GM12878 (cell line): ENCODE measurements at regions not wholly inside any gene's neighbourhood (a gene's known extent, or its start where the extent isn't known, plus 50 kb on each side); places are given as distances from the start of the nearest gene placed in this dataset.

Experiments used
- ATAC-seq: fragments of 200-7000 bp; cut with Tn5 transposase; 3 replicates; pipeline ENCODE4 v1.9.1; 2020; ENCODE audit warnings: mild to moderate bottlenecking, moderate library complexity
- BruUV-seq: library from RNA; stranded (reverse); fragments of 400-500 nt; replicated peaks from 2 replicates; lab custom pipeline; 2021; lab: Mats Ljungman, UMichigan
- CTCF ChIA-PET: fragments of 300-600 bp; sonication (Branson Sonifier 250); formaldehyde crosslinking; extraction: SDS; loops from one replicate; lab custom pipeline; 2021; ENCODE audit warnings: inconsistent platforms; lab: Yijun Ruan, JAX
- POLR2A ChIA-PET: fragments of 350-600 bp; formaldehyde crosslinking; extraction: SDS; loops from one replicate; lab custom pipeline; 2021; ENCODE audit warnings: inconsistent platforms; lab: Charles Lee
- RAD21 ChIA-PET: fragments of 300-600 bp; sonication (Branson Sonifier 250); formaldehyde crosslinking; loops from one replicate; lab custom pipeline; 2023; ENCODE audit warnings: antibody characterized with exemption; ENCODE audit not compliant: unreplicated experiment; lab: Charles Lee
- SMC1A ChIA-PET: fragments of 300-600 bp; sonication (Branson Sonifier 250); formaldehyde crosslinking; loops from one replicate; lab custom pipeline; 2023; ENCODE audit not compliant: unreplicated experiment, uncharacterized antibody; lab: Charles Lee
- DNase-seq: peaks from one replicate; pipeline ENCODE4 v3.0.0-alpha.2; 2011; ENCODE audit warnings: low read depth, low spot score
- FAIRE-seq: peaks from 3 replicates; lab custom pipeline; 2011; peaks lifted over from hg19 to GRCh38; lab: Jason Lieb, UNC
- H2AFZ ChIP-seq: 2 replicates; pipeline ENCODE4 v1.6.0; 2011; ENCODE audit warnings: low read depth, low read length, control low read depth; ENCODE audit not compliant: control insufficient read depth
- H3K27ac ChIP-seq: 2 replicates; pipeline ENCODE4 v1.5.1; 2011; ENCODE audit warnings: control low read depth; ENCODE audit not compliant: control insufficient read depth, insufficient read depth
- H3K27me3 ChIP-seq, 2 experiments: replicated peaks in 1 of 2; 2 replicates each; pipeline versions ENCODE4 v1.6.0 to v1.6.1; 2011; ENCODE audit warnings: low read length in 1 of 2; ENCODE audit not compliant: control insufficient read depth in 2 of 2, insufficient read depth in 2 of 2
- H3K36me3 ChIP-seq, 2 experiments: 2 replicates each; pipeline ENCODE4 v1.5.1; 2011; ENCODE audit warnings: low read length in 1 of 2; ENCODE audit not compliant: control insufficient read depth in 2 of 2, insufficient read depth in 2 of 2
- H3K4me1 ChIP-seq: 2 replicates; pipeline ENCODE4 v1.6.1; 2011; ENCODE audit warnings: mild to moderate bottlenecking, low read length, moderate library complexity, mixed read lengths; ENCODE audit not compliant: control insufficient read depth, insufficient read depth
- H3K4me2 ChIP-seq: 2 replicates; pipeline ENCODE4 v1.6.0; 2011; ENCODE audit warnings: control low read depth; ENCODE audit not compliant: control insufficient read depth, insufficient read depth
- H3K4me3 ChIP-seq: fragments of 200-600 bp; sonication (generic); 2 replicates; pipeline ENCODE4 v1.5.1; 2016
- H3K79me2 ChIP-seq: 2 replicates; pipeline ENCODE4 v1.6.0; 2011; ENCODE audit warnings: low read length; ENCODE audit not compliant: control insufficient read depth, insufficient read depth
- H3K9ac ChIP-seq: 2 replicates; pipeline ENCODE4 v1.8.0; 2011; ENCODE audit warnings: low read length, control low read depth, mixed read lengths; ENCODE audit not compliant: control insufficient read depth, insufficient read depth
- H3K9me3 ChIP-seq: replicated peaks from 3 replicates; pipeline ENCODE4 v1.5.1; 2011; ENCODE audit warnings: mild to moderate bottlenecking, low read length; ENCODE audit not compliant: control insufficient read depth, insufficient read depth
- H4K20me1 ChIP-seq: 2 replicates; pipeline ENCODE4 v1.6.0; 2011; ENCODE audit not compliant: control insufficient read depth, insufficient read depth
- CREB1 ChIP-seq: IDR thresholded peaks from 2 replicates; pipeline ENCODE4 v1.6.1; 2012; ENCODE audit warnings: low read depth, mild to moderate bottlenecking, inconsistent platforms
- MLLT1 ChIP-seq: fragments of 450-650 bp; IDR thresholded peaks from 2 replicates; pipeline ENCODE4 v1.6.1; 2016; ENCODE audit warnings: mild to moderate bottlenecking
- MTA2 ChIP-seq: fragments of 450-650 bp; IDR thresholded peaks from 2 replicates; pipeline ENCODE4 v1.6.1; 2016; ENCODE audit warnings: low read depth, mild to moderate bottlenecking, moderate library complexity
- NKRF ChIP-seq: fragments of 450-650 bp; conservative IDR thresholded peaks from 2 replicates; pipeline ENCODE4 v1.6.1; 2017; ENCODE audit warnings: mild to moderate bottlenecking, moderate library complexity
- NR2F1 ChIP-seq: fragments of 450-650 bp; conservative IDR thresholded peaks from 2 replicates; pipeline ENCODE4 v1.6.1; 2017; ENCODE audit warnings: mild to moderate bottlenecking
- NRF1 ChIP-seq: conservative IDR thresholded peaks from 2 replicates; pipeline ENCODE4 v1.6.1; 2011; ENCODE audit warnings: mild to moderate bottlenecking, low read depth, low read length, improper control_type of control experiment
- PAX8 ChIP-seq: fragments of 450-650 bp; IDR thresholded peaks from 2 replicates; pipeline ENCODE4 v1.6.1; 2017; ENCODE audit warnings: mild to moderate bottlenecking, moderate library complexity
- POLR2AphosphoS5 ChIP-seq: IDR thresholded peaks from 2 replicates; pipeline ENCODE4 v1.6.1; 2011; ENCODE audit warnings: mild to moderate bottlenecking, low read length, inconsistent platforms
- RAD21 ChIP-seq: IDR thresholded peaks from 2 replicates; pipeline ENCODE4 v1.6.1; 2011; ENCODE audit warnings: mild to moderate bottlenecking, low read depth, low read length, moderate library complexity; ENCODE audit not compliant: insufficient read depth
- RCOR1 ChIP-seq: conservative IDR thresholded peaks from 2 replicates; pipeline ENCODE4 v1.6.1; 2012; ENCODE audit warnings: low read depth, low read length, improper control_type of control experiment
- SIN3A ChIP-seq: IDR thresholded peaks from 2 replicates; pipeline ENCODE4 v1.6.1; 2012; ENCODE audit warnings: low read depth, low read length, improper control_type of control experiment
- SREBF2 ChIP-seq: IDR thresholded peaks from 2 replicates; pipeline ENCODE4 v1.6.1; 2012; ENCODE audit warnings: mild to moderate bottlenecking, low read length
- STAT3 ChIP-seq: IDR thresholded peaks from 2 replicates; pipeline ENCODE4 v1.6.1; 2011; ENCODE audit warnings: low read depth, low read length, improper control_type of control experiment
- TCF3 ChIP-seq: IDR thresholded peaks from 2 replicates; pipeline ENCODE4 v1.6.1; 2012; ENCODE audit warnings: low read depth, mild to moderate bottlenecking, low read length, borderline replicate concordance; ENCODE audit not compliant: insufficient read depth
- YBX1 ChIP-seq: fragments of 450-650 bp; IDR thresholded peaks from 2 replicates; pipeline ENCODE4 v1.6.1; 2016; ENCODE audit warnings: antibody characterized with exemption
- ZSCAN29 ChIP-seq: fragments of 450-650 bp; IDR thresholded peaks from 2 replicates; pipeline ENCODE4 v1.6.1; 2017; ENCODE audit warnings: mild to moderate bottlenecking, moderate library complexity
- WGBS: methylation state at CpG from one replicate; pipeline ENCODE4 v1.1.6; 2016; ENCODE audit warnings: low lambda C conversion rate; ENCODE audit not compliant: insufficient replicate concordance, insufficient coverage; ENCODE audit errors: missing lambda C conversion rate; 5-methylcytosine and 5-hydroxymethylcytosine counted together
- in situ Hi-C: fragments of 300-500 bp; cut with MboI; formaldehyde crosslinking; loops from 9 replicates; pipeline ENCODE4 v1.14.3; 2018; ENCODE audit warnings: mixed read lengths
- intact Hi-C: fragments of 100-400 bp; cut with micrococcal nuclease; formaldehyde crosslinking; loops from one replicate; pipeline ENCODE4 v1.14.2; 2022; ENCODE audit not compliant: unreplicated experiment
- TF ChIP-seq, protein P1 (sequence below), 3 experiments: IDR thresholded peaks in 2 of 3; conservative IDR thresholded peaks in 1 of 3; 2 replicates each; pipeline ENCODE4 v1.5.1; 2011; ENCODE audit warnings: low read depth in 3 of 3, low read length in 3 of 3, mild to moderate bottlenecking in 3 of 3, control low read depth in 2 of 3, moderate library complexity in 2 of 3, inconsistent platforms in 1 of 3, mixed read lengths in 1 of 3; ENCODE audit not compliant: control insufficient read depth in 2 of 3, insufficient read depth in 1 of 3; ENCODE audit errors: extremely low read depth in 1 of 3
- TF ChIP-seq, protein P2 (sequence below): IDR thresholded peaks from 2 replicates; pipeline ENCODE4 v1.6.1; 2011; ENCODE audit warnings: mild to moderate bottlenecking, low read depth, low read length, moderate library complexity; ENCODE audit not compliant: insufficient replicate concordance

GRCh38 chr13:34708566-34709313 lies 233.3 kb upstream of the NBEA start:
- Histone ChIP-seq H3K4me2 (no peak overlapping the region), H4K20me1 (no peaks in the 10 kb centered on the region), H2AFZ (no peak overlapping the region), H3K9me3 (no peaks in the 10 kb centered on the region), H3K79me2 (no peaks in the 10 kb centered on the region), H3K27ac (no peak overlapping the region), H3K27me3 (no peaks in the 10 kb centered on the region), H3K36me3 (no peaks in the 10 kb centered on the region), H3K4me1 (no peaks in the 10 kb centered on the region), H3K9ac (no peak overlapping the region), H3K4me3 (no peak overlapping the region)
- FAIRE-seq = no peak
- TF ChIP-seq RAD21 (no peak), POLR2AphosphoS5 (no peak), RCOR1 (no peak), NRF1 (no peak), NKRF (no peak), MTA2 (no peak), CREB1 (no peak), TCF3 (no peak), MLLT1 (no peak), YBX1 (no peak), STAT3 (no peak), ZSCAN29 (no peak), SREBF2 (no peak), NR2F1 (no peak), PAX8 (no peak), SIN3A (no peak)
- TF ChIP-seq, protein P1, sequence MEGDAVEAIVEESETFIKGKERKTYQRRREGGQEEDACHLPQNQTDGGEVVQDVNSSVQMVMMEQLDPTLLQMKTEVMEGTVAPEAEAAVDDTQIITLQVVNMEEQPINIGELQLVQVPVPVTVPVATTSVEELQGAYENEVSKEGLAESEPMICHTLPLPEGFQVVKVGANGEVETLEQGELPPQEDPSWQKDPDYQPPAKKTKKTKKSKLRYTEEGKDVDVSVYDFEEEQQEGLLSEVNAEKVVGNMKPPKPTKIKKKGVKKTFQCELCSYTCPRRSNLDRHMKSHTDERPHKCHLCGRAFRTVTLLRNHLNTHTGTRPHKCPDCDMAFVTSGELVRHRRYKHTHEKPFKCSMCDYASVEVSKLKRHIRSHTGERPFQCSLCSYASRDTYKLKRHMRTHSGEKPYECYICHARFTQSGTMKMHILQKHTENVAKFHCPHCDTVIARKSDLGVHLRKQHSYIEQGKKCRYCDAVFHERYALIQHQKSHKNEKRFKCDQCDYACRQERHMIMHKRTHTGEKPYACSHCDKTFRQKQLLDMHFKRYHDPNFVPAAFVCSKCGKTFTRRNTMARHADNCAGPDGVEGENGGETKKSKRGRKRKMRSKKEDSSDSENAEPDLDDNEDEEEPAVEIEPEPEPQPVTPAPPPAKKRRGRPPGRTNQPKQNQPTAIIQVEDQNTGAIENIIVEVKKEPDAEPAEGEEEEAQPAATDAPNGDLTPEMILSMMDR (IDR thresholded peaks at IDR 0.05 in 2 of 3, conservative IDR thresholded peaks at IDR 0.05 in 1 of 3; ENCODE audit: control insufficient read depth in 2 of 3, extremely low read depth in 1 of 3, insufficient read depth in 1 of 3, low read depth in 3 of 3, low read length in 3 of 3) = no peak
- TF ChIP-seq, protein P2, sequence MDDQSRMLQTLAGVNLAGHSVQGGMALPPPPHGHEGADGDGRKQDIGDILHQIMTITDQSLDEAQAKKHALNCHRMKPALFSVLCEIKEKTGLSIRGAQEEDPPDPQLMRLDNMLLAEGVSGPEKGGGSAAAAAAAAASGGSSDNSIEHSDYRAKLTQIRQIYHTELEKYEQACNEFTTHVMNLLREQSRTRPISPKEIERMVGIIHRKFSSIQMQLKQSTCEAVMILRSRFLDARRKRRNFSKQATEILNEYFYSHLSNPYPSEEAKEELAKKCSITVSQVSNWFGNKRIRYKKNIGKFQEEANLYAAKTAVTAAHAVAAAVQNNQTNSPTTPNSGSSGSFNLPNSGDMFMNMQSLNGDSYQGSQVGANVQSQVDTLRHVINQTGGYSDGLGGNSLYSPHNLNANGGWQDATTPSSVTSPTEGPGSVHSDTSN = no peak
- in situ Hi-C loops (no loop called here), intact Hi-C loops (no loop called here)
- CTCF ChIA-PET = no interaction called here
- ATAC-seq = no peak
- SMC1A ChIA-PET = no interaction called here
- 0% methylated on average over 1 of the region's 1 CpG for WGBS
- no TSS peak for BruUV-seq
- POLR2A ChIA-PET = no interaction called here
- DNase-seq = no peak
- RAD21 ChIA-PET = no interaction called here
